Body of pancreas (tissue), 4 donors: ENCODE measurements at regions not wholly inside any gene's neighbourhood (a gene's known extent, or its start where the extent isn't known, plus 50 kb on each side); places are given as distances from the start of the nearest gene placed in this dataset. TPM values are rescaled to one million over a fixed set of nuclear protein-coding genes. Genes with fewer than 3 reads are reported as not detected.

ENCODE experiments used
- ATAC-seq: fragments of 150-250 bp; one replicate; pipeline ENCODE4 v1.9.1; 2016
- DNase-seq, 4 donors: peaks; one replicate each; pipeline ENCODE4 v3.0.0-alpha.2; 2019
- H3K27ac ChIP-seq, 4 donors: fragments of 200-600 bp; sonication (generic); 1 replicate in 3 of 4; 2 replicates in 1 of 4; pipeline versions ENCODE4 v1.5.1 to v1.6.1; 2016 to 2019; ENCODE audit warnings: mild to moderate bottlenecking in 1 of 4, mixed read lengths in 1 of 4, moderate library complexity in 1 of 4
- H3K27me3 ChIP-seq, 2 donors: fragments of 200-600 bp; sonication (generic); one replicate each; pipeline ENCODE4 v1.6.0; 2016; ENCODE audit warnings: mild to moderate bottlenecking in 1 of 2
- H3K36me3 ChIP-seq, 2 donors: fragments of 200-600 bp; sonication (generic); replicated peaks in 1 of 2; 2 replicates each; pipeline ENCODE4 v1.5.1; 2016; ENCODE audit warnings: low read depth in 2 of 2; ENCODE audit not compliant: insufficient read depth in 1 of 2
- H3K4me1 ChIP-seq: fragments of 200-600 bp; sonication (generic); one replicate; pipeline ENCODE4 v1.6.0; 2016
- H3K4me3 ChIP-seq, 2 donors: fragments of 200-600 bp; sonication (generic); 1 replicate in 1 of 2; 2 replicates in 1 of 2; pipeline ENCODE4 v1.5.1; 2016 to 2019
- H3K9me3 ChIP-seq, 3 donors: fragments of 200-600 bp; sonication (generic); 1 replicate in 2 of 3; 2 replicates in 1 of 3; pipeline ENCODE4 v1.5.1; 2016
- CTCF ChIP-seq, 7 experiments: fragments of 450-650 bp in 4 of 7; fragments of 200-600 bp in 3 of 7; sonication (generic) in 3 of 7; IDR thresholded peaks; one replicate each; pipeline ENCODE4 v1.5.1; 2016 to 2019; ENCODE audit warnings: antibody characterized with exemption in 7 of 7
- POLR2A ChIP-seq, 3 donors: fragments of 450-650 bp; IDR thresholded peaks; one replicate each; pipeline ENCODE4 v1.6.1; 2016; ENCODE audit warnings: antibody characterized with exemption in 3 of 3, mild to moderate bottlenecking in 2 of 3
- WGBS, 2 donors: methylation state at CpG; one replicate each; pipeline ENCODE4 v1.1.5; 2017; 5-methylcytosine and 5-hydroxymethylcytosine counted together
- intact Hi-C: fragments of 100-400 bp; cut with DNase I; formaldehyde crosslinking; loops from one replicate; pipeline ENCODE4 v1.15.1; 2023
- small RNA-seq: library from RNA; depleted of rRNA; stranded (forward); fragments of <200 nt; gene quantifications from one replicate; pipeline ENCODE3, GENCODE V24; 2016

- ATAC-seq (no peak), DNase-seq (no peak)
- intact Hi-C loops: no loop called here
- no peak overlapping the region for H3K4me3 ChIP-seq
- H3K27ac ChIP-seq: no peak overlapping the region
- H3K9me3 ChIP-seq: no peaks in the 10 kb centered on the region
- H3K36me3 ChIP-seq: no peaks in the 10 kb centered on the region
- 47 to 75% methylated on average over 2 of the region's 2 CpGs for WGBS, 2 donors
- TF ChIP-seq POLR2A (IDR thresholded peaks at IDR 0.05): no peak
- no peak for TF ChIP-seq CTCF (IDR thresholded peaks at IDR 0.05)
- no peaks in the 10 kb centered on the region for H3K4me1 ChIP-seq
- no peaks in the 10 kb centered on the region for H3K27me3 ChIP-seq
Measured at GRCh38 chr1:107000902-107001301, 55.6 kb upstream of the PRMT6 start.

- Histone ChIP-seq H3K4me3 (no peak overlapping the region), H3K27me3 (no peaks in the 10 kb centered on the region), H3K36me3 (no peaks in the 10 kb centered on the region), H3K9me3 (no peaks in the 10 kb centered on the region), H3K27ac (no peak overlapping the region), H3K4me1 (no peaks in the 10 kb centered on the region)
- no peak for TF ChIP-seq CTCF (IDR thresholded peaks at IDR 0.05)
- intact Hi-C loops: no loop called here
- DNase-seq (no peak), ATAC-seq (no peak)
Measured at GRCh38 chr1:107003972-107004371, 52.5 kb upstream of the PRMT6 start.

- DNase-seq (no peak), ATAC-seq (no peak)
- intact Hi-C loops: no loop called here
- no peak overlapping the region for H3K4me3 ChIP-seq
- TF ChIP-seq POLR2A (IDR thresholded peaks at IDR 0.05) (no peak), CTCF (IDR thresholded peaks at IDR 0.05) (no peak)
- no peaks in the 10 kb centered on the region for H3K9me3 ChIP-seq
- H3K36me3 ChIP-seq: no peaks in the 10 kb centered on the region
- H3K27me3 ChIP-seq: no peaks in the 10 kb centered on the region
- H3K4me1 ChIP-seq: no peaks in the 10 kb centered on the region
- H3K27ac ChIP-seq: no peak overlapping the region
Measured at GRCh38 chr1:107004421-107004820, 52.1 kb upstream of the PRMT6 start.

Small RNA genes lying in the stretch of these regions (small RNA-seq; reads per million reads assigned to genes)
- gene AL596327.1: not detected
- not detected for gene SEPT2P1
